Activated T-helper 9 cell treated with anti-CD3 and anti-CD28 coated beads, Interleukin-2, amount 50 U/mL, for 16 hours (primary cell): ENCODE measurements at regions not wholly inside any gene's neighbourhood (a gene's known extent, or its start where the extent isn't known, plus 50 kb on each side); places are given as distances from the start of the nearest gene placed in this dataset.

Source experiments
- DNase-seq: peaks from one replicate; pipeline ENCODE4 v3.0.0-alpha.2; 2020; ENCODE audit warnings: low read depth

- DNase-seq, result no peak
Measured at GRCh38 chr7:21146642-21147423, 281.1 kb upstream of the SP4 start.

- DNase-seq, result no peak
Measured at GRCh38 chr7:21149809-21150208, 278.1 kb upstream of the SP4 start.

- DNase-seq, result no peak
Measured at GRCh38 chr7:21154614-21155013, 273.3 kb upstream of the SP4 start.

- no peak for DNase-seq
Measured at GRCh38 chr7:21159506-21159905, 268.4 kb upstream of the SP4 start.

GRCh38 chr7:21160401-21160800, 267.5 kb upstream of the SP4 start:
- DNase-seq, result no peak

- DNase-seq, result no peak
Measured at GRCh38 chr7:21167942-21168341, 259.9 kb upstream of the SP4 start.

- DNase-seq, result no peak
Measured at GRCh38 chr7:21169667-21170580, 258.0 kb upstream of the SP4 start.

GRCh38 chr7:21172800-21173199, 255.1 kb upstream of the SP4 start:
- no peak for DNase-seq

GRCh38 chr7:21173436-21173835, 254.4 kb upstream of the SP4 start:
- no peak for DNase-seq

GRCh38 chr7:21175714-21176113, 252.2 kb upstream of the SP4 start:
- no peak for DNase-seq

- no peak for DNase-seq
Measured at GRCh38 chr7:21184942-21185652, 242.8 kb upstream of the SP4 start.

GRCh38 chr7:21185653-21186265, 242.1 kb upstream of the SP4 start:
- DNase-seq, result no peak

- no peak for DNase-seq
Measured at GRCh38 chr7:21191321-21192073, 236.4 kb upstream of the SP4 start.

GRCh38 chr7:21192657-21193056, 235.2 kb upstream of the SP4 start:
- no peak for DNase-seq

GRCh38 chr7:21193895-21194294, 234.0 kb upstream of the SP4 start:
- DNase-seq, result no peak

- no peak for DNase-seq
Measured at GRCh38 chr7:21194936-21195335, 232.9 kb upstream of the SP4 start.

- DNase-seq, result no peak
Measured at GRCh38 chr7:21198921-21199320, 229.0 kb upstream of the SP4 start.

GRCh38 chr7:21200503-21200902, 227.4 kb upstream of the SP4 start:
- no peak for DNase-seq

- no peak for DNase-seq
Measured at GRCh38 chr7:21214657-21215056, 213.2 kb upstream of the SP4 start.

- no peak for DNase-seq
Measured at GRCh38 chr7:21215307-21215706, 212.6 kb upstream of the SP4 start.

GRCh38 chr7:21217365-21217764, 210.5 kb upstream of the SP4 start:
- no peak for DNase-seq
